Activated naive CD4-positive, alpha-beta T cell treated with anti-CD3 and anti-CD28 coated beads, Interleukin-2, amount 10 ng/mL, durations not matched to agents 7 days and 5 days (primary cell): ENCODE measurements at regions not wholly inside any gene's neighbourhood (a gene's known extent, or its start where the extent isn't known, plus 50 kb on each side); places are given as distances from the start of the nearest gene placed in this dataset.
"Not testable (repeated sequence)": the region's sequence is repeated elsewhere in the genome, so short reads cannot be mapped to it uniquely, and the experiment has no call there.

ENCODE experiments used
- CTCF ChIA-PET: fragments of 350-600 bp; sonication (Branson Sonifier 250); formaldehyde crosslinking; loops from one replicate; lab custom pipeline; 2021; ENCODE audit warnings: antibody characterized with exemption; lab: Charles Lee
- DNase-seq: peaks from one replicate; pipeline ENCODE4 v3.0.0-alpha.2; 2020
- H3K27ac Mint-ChIP-seq: one replicate; pipeline ENCODE4 v1.8.0; 2021; ENCODE audit warnings: mild to moderate bottlenecking, moderate library complexity, mixed read lengths
- H3K27me3 Mint-ChIP-seq: one replicate; pipeline ENCODE4 v1.8.0; 2021; ENCODE audit warnings: mild to moderate bottlenecking, mixed read lengths
- H3K36me3 Mint-ChIP-seq: one replicate; pipeline ENCODE4 v1.8.0; 2021; ENCODE audit warnings: mixed read lengths
- H3K4me1 Mint-ChIP-seq: one replicate; pipeline ENCODE4 v1.8.0; 2021; ENCODE audit warnings: mixed read lengths
- H3K4me3 Mint-ChIP-seq: one replicate; pipeline ENCODE4 v1.8.0; 2021; ENCODE audit warnings: mild to moderate bottlenecking, moderate library complexity, mixed read lengths
- H3K9me3 Mint-ChIP-seq: one replicate; pipeline ENCODE4 v1.8.0; 2021; ENCODE audit warnings: mixed read lengths

GRCh38 chr12:90456248-90456647, 498.7 kb downstream of the CCER1 start:
- CTCF ChIA-PET = no interaction called here
- H3K9me3 Mint-ChIP-seq = peaks cover 4% of the 10 kb centered on the region
- no peaks in the 10 kb centered on the region for H3K4me1 Mint-ChIP-seq
- no peak overlapping the region for H3K27ac Mint-ChIP-seq
- H3K36me3 Mint-ChIP-seq = no peaks in the 10 kb centered on the region
- H3K27me3 Mint-ChIP-seq = no peaks in the 10 kb centered on the region
- H3K4me3 Mint-ChIP-seq = no peak overlapping the region
- DNase-seq = no peak

- CTCF ChIA-PET = no interaction called here
- H3K27ac Mint-ChIP-seq = no peak overlapping the region
- H3K36me3 Mint-ChIP-seq = no peaks in the 10 kb centered on the region
- no peak overlapping the region for H3K4me3 Mint-ChIP-seq
- H3K27me3 Mint-ChIP-seq = no peaks in the 10 kb centered on the region
- peaks cover 4% of the 10 kb centered on the region for H3K9me3 Mint-ChIP-seq
- DNase-seq = no peak
- H3K4me1 Mint-ChIP-seq = no peaks in the 10 kb centered on the region
These were observed 499.2 kb downstream of the CCER1 start for GRCh38 chr12:90455756-90456155.

GRCh38 chr12:90449611-90450010, 505.4 kb downstream of the CCER1 start:
- H3K36me3 Mint-ChIP-seq = no peaks in the 10 kb centered on the region
- H3K9me3 Mint-ChIP-seq = peaks cover 2% of the 10 kb centered on the region
- CTCF ChIA-PET = no interaction called here
- H3K27ac Mint-ChIP-seq = no peak overlapping the region
- no peak for DNase-seq
- no peak overlapping the region for H3K4me3 Mint-ChIP-seq
- H3K27me3 Mint-ChIP-seq = no peaks in the 10 kb centered on the region
- H3K4me1 Mint-ChIP-seq = no peaks in the 10 kb centered on the region

GRCh38 chr12:90443466-90443865, 511.5 kb downstream of the CCER1 start:
- H3K27me3 Mint-ChIP-seq, CTCF ChIA-PET: not testable (repeated sequence)

GRCh38 chr12:90441431-90441830, 513.5 kb downstream of the CCER1 start:
- no peak overlapping the region for H3K27ac Mint-ChIP-seq

More at GRCh38 chr12:90443466-90443865, 511.5 kb downstream of the CCER1 start:
- H3K9me3 Mint-ChIP-seq, H3K27ac Mint-ChIP-seq, DNase-seq, H3K4me3 Mint-ChIP-seq, H3K36me3 Mint-ChIP-seq, H3K4me1 Mint-ChIP-seq: not testable (repeated sequence)

GRCh38 chr12:90428881-90429280, 526.1 kb downstream of the CCER1 start:
- H3K27ac Mint-ChIP-seq = no peak overlapping the region
- no peaks in the 10 kb centered on the region for H3K4me1 Mint-ChIP-seq
- no peak for DNase-seq
- CTCF ChIA-PET = no interaction called here
- H3K36me3 Mint-ChIP-seq = no peaks in the 10 kb centered on the region
- no peak overlapping the region for H3K4me3 Mint-ChIP-seq
- H3K9me3 Mint-ChIP-seq = peaks cover under 1% of the 10 kb centered on the region
- no peaks in the 10 kb centered on the region for H3K27me3 Mint-ChIP-seq

More at GRCh38 chr12:90441431-90441830, 513.5 kb downstream of the CCER1 start:
- Mint-ChIP-seq H3K27me3 (no peaks in the 10 kb centered on the region), H3K4me3 (no peak overlapping the region), H3K9me3 (peaks cover 5% of the 10 kb centered on the region), H3K4me1 (no peaks in the 10 kb centered on the region), H3K36me3 (no peaks in the 10 kb centered on the region)
- DNase-seq = no peak
- CTCF ChIA-PET = no interaction called here

- no peaks in the 10 kb centered on the region for H3K27me3 Mint-ChIP-seq
- H3K27ac Mint-ChIP-seq = no peak overlapping the region
- no peaks in the 10 kb centered on the region for H3K9me3 Mint-ChIP-seq
- no peaks in the 10 kb centered on the region for H3K36me3 Mint-ChIP-seq
- no peak overlapping the region for H3K4me3 Mint-ChIP-seq
- H3K4me1 Mint-ChIP-seq = no peaks in the 10 kb centered on the region
- no peak for DNase-seq
- CTCF ChIA-PET = no interaction called here
These were observed 526.5 kb downstream of the CCER1 start for GRCh38 chr12:90428465-90428864.

GRCh38 chr12:90423965-90424364, 531.0 kb downstream of the CCER1 start:
- no peaks in the 10 kb centered on the region for H3K9me3 Mint-ChIP-seq

GRCh38 chr12:90410962-90411361, 544.0 kb downstream of the CCER1 start:
- Mint-ChIP-seq H3K4me1 (no peaks in the 10 kb centered on the region), H3K27ac (no peak overlapping the region), H3K27me3 (no peaks in the 10 kb centered on the region), H3K36me3 (no peaks in the 10 kb centered on the region), H3K9me3 (peaks cover 3% of the 10 kb centered on the region), H3K4me3 (no peak overlapping the region)
- CTCF ChIA-PET = no interaction called here
- no peak for DNase-seq

More at GRCh38 chr12:90423965-90424364, 531.0 kb downstream of the CCER1 start:
- no peak overlapping the region for H3K27ac Mint-ChIP-seq
- DNase-seq = no peak
- H3K36me3 Mint-ChIP-seq = no peaks in the 10 kb centered on the region
- H3K4me3 Mint-ChIP-seq = no peak overlapping the region
- no peaks in the 10 kb centered on the region for H3K27me3 Mint-ChIP-seq
- CTCF ChIA-PET = no interaction called here
- H3K4me1 Mint-ChIP-seq = no peaks in the 10 kb centered on the region

GRCh38 chr12:90407841-90408240, 547.1 kb downstream of the CCER1 start:
- H3K4me1 Mint-ChIP-seq = no peaks in the 10 kb centered on the region
- H3K4me3 Mint-ChIP-seq = no peak overlapping the region
- H3K27ac Mint-ChIP-seq = no peak overlapping the region
- no peaks in the 10 kb centered on the region for H3K27me3 Mint-ChIP-seq
- H3K36me3 Mint-ChIP-seq = no peaks in the 10 kb centered on the region
- CTCF ChIA-PET = no interaction called here
- no peaks in the 10 kb centered on the region for H3K9me3 Mint-ChIP-seq
- no peak for DNase-seq

- Mint-ChIP-seq H3K4me1 (no peaks in the 10 kb centered on the region), H3K27me3 (no peaks in the 10 kb centered on the region), H3K4me3 (no peak overlapping the region), H3K36me3 (no peaks in the 10 kb centered on the region), H3K27ac (no peak overlapping the region), H3K9me3 (no peaks in the 10 kb centered on the region)
- CTCF ChIA-PET = no interaction called here
- DNase-seq = no peak
These were observed 550.9 kb downstream of the CCER1 start for GRCh38 chr12:90404071-90404470.

GRCh38 chr12:90401185-90401584, 553.8 kb downstream of the CCER1 start:
- Mint-ChIP-seq H3K36me3 (no peaks in the 10 kb centered on the region), H3K9me3 (no peaks in the 10 kb centered on the region), H3K27ac (no peak overlapping the region), H3K27me3 (no peaks in the 10 kb centered on the region), H3K4me1 (no peaks in the 10 kb centered on the region), H3K4me3 (no peak overlapping the region)
- CTCF ChIA-PET = no interaction called here
- no peak for DNase-seq

- no peak overlapping the region for H3K4me3 Mint-ChIP-seq
- no peak overlapping the region for H3K27ac Mint-ChIP-seq
- H3K27me3 Mint-ChIP-seq = no peaks in the 10 kb centered on the region
- CTCF ChIA-PET = no interaction called here
- peaks cover 3% of the 10 kb centered on the region for H3K9me3 Mint-ChIP-seq
- DNase-seq = no peak
- H3K4me1 Mint-ChIP-seq = no peaks in the 10 kb centered on the region
- H3K36me3 Mint-ChIP-seq = no peaks in the 10 kb centered on the region
These were observed 555.6 kb downstream of the CCER1 start for GRCh38 chr12:90399357-90399756.

- no peaks in the 10 kb centered on the region for H3K36me3 Mint-ChIP-seq
- H3K9me3 Mint-ChIP-seq = peaks cover 3% of the 10 kb centered on the region
- no peak overlapping the region for H3K27ac Mint-ChIP-seq
- H3K4me1 Mint-ChIP-seq = no peaks in the 10 kb centered on the region
- CTCF ChIA-PET = no interaction called here
- DNase-seq = no peak
- H3K27me3 Mint-ChIP-seq = no peaks in the 10 kb centered on the region
- no peak overlapping the region for H3K4me3 Mint-ChIP-seq
These were observed 556.6 kb downstream of the CCER1 start for GRCh38 chr12:90398285-90398836.

GRCh38 chr12:90396556-90396955, 558.4 kb downstream of the CCER1 start:
- Mint-ChIP-seq H3K27me3 (no peaks in the 10 kb centered on the region), H3K4me3 (no peak overlapping the region), H3K9me3 (peaks cover 3% of the 10 kb centered on the region), H3K27ac (no peak overlapping the region), H3K36me3 (no peaks in the 10 kb centered on the region), H3K4me1 (no peaks in the 10 kb centered on the region)
- CTCF ChIA-PET = no interaction called here
- DNase-seq = no peak

- DNase-seq = no peak
- Mint-ChIP-seq H3K27me3 (no peaks in the 10 kb centered on the region), H3K4me1 (no peaks in the 10 kb centered on the region), H3K9me3 (peaks cover 3% of the 10 kb centered on the region), H3K27ac (no peak overlapping the region), H3K4me3 (no peak overlapping the region), H3K36me3 (no peaks in the 10 kb centered on the region)
- CTCF ChIA-PET = no interaction called here
These were observed 561.3 kb downstream of the CCER1 start for GRCh38 chr12:90393652-90394051.
